ENCODE measurements at regions not wholly inside any gene's neighbourhood (a gene's known extent, or its start where the extent isn't known, plus 50 kb on each side); places are given as distances from the start of the nearest gene placed in this dataset.

GRCh38 chr21:38145104-38145503 is 111.7 kb upstream of the KCNJ15 start:
- H3K27ac ChIP-seq (ENCODE audit: low read depth in 2 of 2, low read length in 2 of 2) = no peak overlapping the region
- no peak for TF ChIP-seq CTCF (IDR thresholded peaks at IDR 0.05; ENCODE audit: borderline replicate concordance, extremely low read depth, insufficient read depth)
- H3K9ac ChIP-seq (ENCODE audit: low read length in 3 of 3) = no peak overlapping the region
- H3K36me3 ChIP-seq (ENCODE audit: control insufficient read depth in 2 of 3, insufficient read depth in 3 of 3, low read length in 3 of 3) = no peaks in the 10 kb centered on the region
- peaks cover 0 to 4% (median 2%) of the 10 kb centered on the region in 3 donors for H3K9me3 ChIP-seq (ENCODE audit: control insufficient read depth in 2 of 3, insufficient read depth in 1 of 3, low read length in 3 of 3)
- intact Hi-C loops (cut with DNase I) = no loop called here
- H3K4me3 ChIP-seq (ENCODE audit: low read length in 3 of 3) = no peak overlapping the region
- FAIRE-seq (no peak), DNase-seq (no peak)
- peaks cover 0 to under 1% (median under 1%) of the 10 kb centered on the region in 3 donors for H3K4me1 ChIP-seq (ENCODE audit: control insufficient read depth in 2 of 3, insufficient read depth in 2 of 3, low read depth in 1 of 3, low read length in 3 of 3)
- H3K27me3 ChIP-seq (ENCODE audit: control insufficient read depth, insufficient read depth, low read length) = no peaks in the 10 kb centered on the region

- no peak overlapping the region for H3K27ac ChIP-seq (ENCODE audit: low read depth in 2 of 2, low read length in 2 of 2)
- intact Hi-C loops (cut with DNase I) = no loop called here
- no peak for TF ChIP-seq CTCF (IDR thresholded peaks at IDR 0.05; ENCODE audit: borderline replicate concordance, extremely low read depth, insufficient read depth)
- DNase-seq = no peak
- no peaks in the 10 kb centered on the region for H3K36me3 ChIP-seq (ENCODE audit: control insufficient read depth in 2 of 3, insufficient read depth in 3 of 3, low read length in 3 of 3)
- FAIRE-seq = no peak
- no peak overlapping the region for H3K9ac ChIP-seq (ENCODE audit: low read length in 3 of 3)
- H3K4me3 ChIP-seq (ENCODE audit: low read length in 3 of 3) = no peak overlapping the region
- H3K27me3 ChIP-seq (ENCODE audit: control insufficient read depth, insufficient read depth, low read length) = no peaks in the 10 kb centered on the region
- no peaks in the 10 kb centered on the region for H3K4me1 ChIP-seq (ENCODE audit: control insufficient read depth in 2 of 3, insufficient read depth in 2 of 3, low read depth in 1 of 3, low read length in 3 of 3)
- H3K9me3 ChIP-seq (ENCODE audit: control insufficient read depth in 2 of 3, insufficient read depth in 1 of 3, low read length in 3 of 3) = peaks cover 0 to 4% (median 2%) of the 10 kb centered on the region in 3 donors
Observed at GRCh38 chr21:38147391-38147790, 109.4 kb upstream of the KCNJ15 start.

- intact Hi-C loops (cut with DNase I) = no loop called here
- FAIRE-seq = no peak
- H3K27me3 ChIP-seq (ENCODE audit: control insufficient read depth, insufficient read depth, low read length) = no peaks in the 10 kb centered on the region
- H3K4me3 ChIP-seq (ENCODE audit: low read length in 3 of 3) = no peak overlapping the region
- DNase-seq = no peak
- H3K27ac ChIP-seq (ENCODE audit: low read depth in 2 of 2, low read length in 2 of 2) = no peak overlapping the region
- no peaks in the 10 kb centered on the region for H3K36me3 ChIP-seq (ENCODE audit: control insufficient read depth in 2 of 3, insufficient read depth in 3 of 3, low read length in 3 of 3)
- no peaks in the 10 kb centered on the region for H3K4me1 ChIP-seq (ENCODE audit: control insufficient read depth in 2 of 3, insufficient read depth in 2 of 3, low read depth in 1 of 3, low read length in 3 of 3)
- H3K9ac ChIP-seq (ENCODE audit: low read length in 3 of 3) = no peak overlapping the region
- no peak for TF ChIP-seq CTCF (IDR thresholded peaks at IDR 0.05; ENCODE audit: borderline replicate concordance, extremely low read depth, insufficient read depth)
- H3K9me3 ChIP-seq (ENCODE audit: control insufficient read depth in 2 of 3, insufficient read depth in 1 of 3, low read length in 3 of 3) = peaks cover 0 to 4% (median 2%) of the 10 kb centered on the region in 3 donors
Observed at GRCh38 chr21:38148046-38148445, 108.7 kb upstream of the KCNJ15 start.

- H3K4me3 ChIP-seq (ENCODE audit: low read length in 3 of 3) = no peak overlapping the region
- no peak overlapping the region for H3K9ac ChIP-seq (ENCODE audit: low read length in 3 of 3)
- DNase-seq = no peak
- intact Hi-C loops (cut with DNase I) = no loop called here
- FAIRE-seq = no peak
- no peak for TF ChIP-seq CTCF (IDR thresholded peaks at IDR 0.05; ENCODE audit: borderline replicate concordance, extremely low read depth, insufficient read depth)
- H3K36me3 ChIP-seq (ENCODE audit: control insufficient read depth in 2 of 3, insufficient read depth in 3 of 3, low read length in 3 of 3) = no peaks in the 10 kb centered on the region
- no peaks in the 10 kb centered on the region for H3K27me3 ChIP-seq (ENCODE audit: control insufficient read depth, insufficient read depth, low read length)
- H3K4me1 ChIP-seq (ENCODE audit: control insufficient read depth in 2 of 3, insufficient read depth in 2 of 3, low read depth in 1 of 3, low read length in 3 of 3) = no peaks in the 10 kb centered on the region
- H3K9me3 ChIP-seq (ENCODE audit: control insufficient read depth in 2 of 3, insufficient read depth in 1 of 3, low read length in 3 of 3) = no peaks in the 10 kb centered on the region
- no peak overlapping the region for H3K27ac ChIP-seq (ENCODE audit: low read depth in 2 of 2, low read length in 2 of 2)
Observed at GRCh38 chr21:38151021-38151645, 105.7 kb upstream of the KCNJ15 start.
